HFFc6 (cell line): ENCODE measurements at regions not wholly inside any gene's neighbourhood (a gene's known extent, or its start where the extent isn't known, plus 50 kb on each side); places are given as distances from the start of the nearest gene placed in this dataset.
"Not testable (repeated sequence)": the region's sequence is repeated elsewhere in the genome, so short reads cannot be mapped to it uniquely, and the experiment has no call there.

Experiments
- DNase-seq: peaks from one replicate; pipeline ENCODE4 v3.0.0-alpha.2; 2018
- H3K27ac Mint-ChIP-seq: 2 replicates; pipeline ENCODE4 v1.8.0; 2020; ENCODE audit warnings: mild to moderate bottlenecking, mixed read lengths
- H3K27me3 Mint-ChIP-seq: 2 replicates; pipeline ENCODE4 v1.8.0; 2021; ENCODE audit warnings: mild to moderate bottlenecking, moderate library complexity, mixed read lengths; ENCODE audit not compliant: insufficient read depth
- H3K36me3 Mint-ChIP-seq: 2 replicates; pipeline ENCODE4 v1.8.0; 2021; ENCODE audit warnings: low read depth, mixed read lengths
- H3K4me1 Mint-ChIP-seq: 2 replicates; pipeline ENCODE4 v1.8.0; 2020; ENCODE audit warnings: low read depth, mixed read lengths
- H3K4me3 Mint-ChIP-seq: 2 replicates; pipeline ENCODE4 v1.8.0; 2020; ENCODE audit warnings: mild to moderate bottlenecking, moderate library complexity, mixed read lengths
- H3K9me3 Mint-ChIP-seq: 2 replicates; pipeline ENCODE4 v1.8.0; 2020; ENCODE audit warnings: mild to moderate bottlenecking, mixed read lengths
- TF ChIP-seq, protein P1 (sequence below): fragments of 200-600 bp; sonication (generic); IDR thresholded peaks from 2 replicates; pipeline ENCODE4 v1.5.0; 2021; ENCODE audit warnings: antibody characterized with exemption, mild to moderate bottlenecking

DNA sequence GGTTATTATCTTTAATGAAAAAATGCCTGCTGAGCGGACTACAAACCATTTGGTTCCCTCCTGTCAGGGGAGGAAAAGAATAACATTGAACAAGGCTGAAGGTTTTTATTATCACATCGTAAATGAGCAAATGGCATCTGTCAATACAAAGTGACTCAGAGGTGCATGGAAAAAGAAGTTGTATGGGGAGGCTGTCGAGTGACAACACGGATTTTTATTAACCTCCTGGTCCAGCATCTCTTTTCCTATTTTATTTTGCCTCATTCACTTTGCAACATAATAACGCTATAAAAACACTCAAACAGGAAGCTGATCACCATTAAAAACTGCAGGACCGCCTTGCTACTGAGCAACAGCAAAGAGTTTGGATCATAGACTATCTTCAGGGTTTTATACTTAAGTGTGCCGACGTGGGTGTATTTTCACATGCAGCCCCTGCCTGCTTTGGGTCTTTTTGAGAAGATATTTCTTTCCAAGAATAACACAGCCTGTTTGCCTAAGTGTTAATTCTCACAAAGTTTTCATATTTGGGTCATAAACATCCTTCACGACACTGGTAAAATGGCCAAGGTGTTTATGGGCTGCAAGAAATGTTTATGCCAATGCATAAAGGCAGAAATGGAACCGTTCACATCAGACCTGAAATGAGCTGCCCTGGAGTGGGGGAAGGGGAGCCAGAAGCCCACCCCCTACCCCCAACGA, 132.1 kb upstream of the SALL4 start:
- no peak for DNase-seq
- H3K27ac Mint-ChIP-seq: no peak overlapping the region

DNA sequence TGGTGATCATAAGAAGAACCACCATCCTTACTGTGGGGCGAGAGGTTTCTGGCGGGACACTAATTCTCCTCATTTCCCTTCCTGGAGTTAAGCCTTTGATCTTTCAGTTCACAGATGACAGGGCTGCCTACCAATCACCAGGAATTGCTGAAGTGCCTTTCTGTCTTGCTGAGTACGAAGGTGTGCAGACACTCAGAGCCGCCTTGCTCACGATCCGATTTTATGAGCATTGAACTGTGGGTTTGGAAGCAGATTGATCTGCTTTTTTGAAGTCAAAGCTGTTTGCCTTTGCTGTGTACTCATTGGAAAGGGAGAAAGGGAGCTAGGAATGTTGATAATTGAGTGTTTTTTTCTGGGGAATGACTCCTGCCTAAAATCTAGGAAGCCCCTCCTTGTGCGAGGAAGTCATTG, 129.1 kb upstream of the SALL4 start:
- Mint-ChIP-seq H3K4me3 (no peak overlapping the region), H3K27ac (no peak overlapping the region), H3K27me3 (peaks cover 3% of the 10 kb centered on the region)

More for the DNA sequence above, 132.1 kb upstream of the SALL4 start:
- Mint-ChIP-seq H3K27me3 (peaks cover 3% of the 10 kb centered on the region), H3K4me1 (peaks cover 35% of the 10 kb centered on the region), H3K9me3 (no peaks in the 10 kb centered on the region), H3K36me3 (no peaks in the 10 kb centered on the region), H3K4me3 (no peak overlapping the region)
- TF ChIP-seq, protein P1, sequence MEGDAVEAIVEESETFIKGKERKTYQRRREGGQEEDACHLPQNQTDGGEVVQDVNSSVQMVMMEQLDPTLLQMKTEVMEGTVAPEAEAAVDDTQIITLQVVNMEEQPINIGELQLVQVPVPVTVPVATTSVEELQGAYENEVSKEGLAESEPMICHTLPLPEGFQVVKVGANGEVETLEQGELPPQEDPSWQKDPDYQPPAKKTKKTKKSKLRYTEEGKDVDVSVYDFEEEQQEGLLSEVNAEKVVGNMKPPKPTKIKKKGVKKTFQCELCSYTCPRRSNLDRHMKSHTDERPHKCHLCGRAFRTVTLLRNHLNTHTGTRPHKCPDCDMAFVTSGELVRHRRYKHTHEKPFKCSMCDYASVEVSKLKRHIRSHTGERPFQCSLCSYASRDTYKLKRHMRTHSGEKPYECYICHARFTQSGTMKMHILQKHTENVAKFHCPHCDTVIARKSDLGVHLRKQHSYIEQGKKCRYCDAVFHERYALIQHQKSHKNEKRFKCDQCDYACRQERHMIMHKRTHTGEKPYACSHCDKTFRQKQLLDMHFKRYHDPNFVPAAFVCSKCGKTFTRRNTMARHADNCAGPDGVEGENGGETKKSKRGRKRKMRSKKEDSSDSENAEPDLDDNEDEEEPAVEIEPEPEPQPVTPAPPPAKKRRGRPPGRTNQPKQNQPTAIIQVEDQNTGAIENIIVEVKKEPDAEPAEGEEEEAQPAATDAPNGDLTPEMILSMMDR: no peak

DNA sequence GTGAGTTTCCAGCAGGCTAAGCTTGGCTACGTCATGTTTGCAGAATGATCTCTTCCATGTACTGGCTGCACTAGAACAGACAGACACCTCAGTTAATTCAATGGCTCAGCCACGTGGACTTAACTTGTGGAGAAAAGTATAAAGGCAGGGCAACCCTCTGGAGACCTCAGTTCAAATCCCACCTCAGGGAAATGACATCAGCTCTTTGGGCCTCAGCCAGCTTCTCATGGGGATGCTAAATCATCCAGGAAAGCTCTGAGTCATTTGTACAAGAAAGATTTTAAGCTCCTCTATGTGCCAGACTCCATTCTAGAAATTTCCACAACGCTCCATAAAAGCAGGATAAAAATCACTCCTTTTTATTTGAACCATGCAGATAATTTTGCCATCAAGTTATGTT, 128.5 kb upstream of the SALL4 start:
- H3K9me3 Mint-ChIP-seq: no peaks in the 10 kb centered on the region
- H3K4me3 Mint-ChIP-seq: no peak overlapping the region
- TF ChIP-seq, protein P1: no peak
- H3K4me1 Mint-ChIP-seq: peaks cover 24% of the 10 kb centered on the region
- H3K27ac Mint-ChIP-seq: no peak overlapping the region
- H3K27me3 Mint-ChIP-seq: peaks cover 3% of the 10 kb centered on the region
- no peaks in the 10 kb centered on the region for H3K36me3 Mint-ChIP-seq
- peak; percentile 40 for DNase-seq

More for the DNA sequence above, 129.1 kb upstream of the SALL4 start:
- H3K4me1 Mint-ChIP-seq: peaks cover 24% of the 10 kb centered on the region
- H3K9me3 Mint-ChIP-seq: no peaks in the 10 kb centered on the region
- H3K36me3 Mint-ChIP-seq: no peaks in the 10 kb centered on the region
- DNase-seq: no peak
- TF ChIP-seq, protein P1: no peak

DNA sequence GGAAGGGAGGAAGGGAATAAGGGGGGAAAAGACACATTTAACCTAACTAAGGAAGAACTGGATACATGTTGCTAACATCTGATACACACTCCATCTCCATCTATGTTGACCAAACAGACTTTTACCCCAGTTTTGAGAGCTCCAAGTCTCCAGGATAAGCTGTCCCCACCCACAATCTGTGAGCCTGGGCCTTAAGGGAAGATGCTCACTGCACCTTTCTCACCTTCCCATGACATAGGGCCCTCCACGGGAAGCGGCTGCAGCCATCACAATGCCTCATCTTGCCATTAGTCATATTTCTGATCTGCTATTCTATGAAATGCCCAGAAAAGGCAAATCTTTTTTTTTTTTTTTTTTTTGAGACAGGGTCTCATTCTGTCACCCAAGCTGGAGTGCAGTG, 126.6 kb upstream of the SALL4 start:
- TF ChIP-seq, protein P1: no peak
- Mint-ChIP-seq H3K27ac (no peak overlapping the region), H3K36me3 (no peaks in the 10 kb centered on the region), H3K4me1 (peaks cover 15% of the 10 kb centered on the region), H3K9me3 (no peaks in the 10 kb centered on the region), H3K27me3 (no peaks in the 10 kb centered on the region; the same call in 1 of the 2 replicates), H3K4me3 (no peak overlapping the region)
- no peak for DNase-seq

DNA sequence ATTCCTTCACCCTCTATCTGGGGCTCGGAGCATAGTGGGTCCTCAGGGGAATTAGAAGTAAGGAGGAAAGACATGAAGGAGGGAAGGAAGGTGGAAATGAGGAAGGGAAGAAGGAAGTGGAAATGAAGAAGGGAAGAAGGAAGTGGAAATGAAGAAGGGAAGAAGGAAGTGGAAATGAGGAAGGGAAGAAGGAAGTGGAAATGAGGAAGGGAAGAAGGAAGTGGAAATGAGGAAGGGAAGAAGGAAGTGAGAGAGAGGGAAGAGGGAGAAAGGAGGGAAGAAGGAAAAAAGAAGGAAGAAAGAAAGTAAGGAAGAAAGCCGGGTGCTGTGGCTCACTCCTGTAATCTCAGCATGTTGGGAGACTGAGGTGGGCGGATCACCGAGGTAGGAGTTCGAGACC, 125.6 kb upstream of the SALL4 start:
- H3K9me3 Mint-ChIP-seq, H3K27me3 Mint-ChIP-seq, H3K4me3 Mint-ChIP-seq, H3K36me3 Mint-ChIP-seq, DNase-seq, H3K27ac Mint-ChIP-seq: not testable (repeated sequence)
- H3K4me1 Mint-ChIP-seq: peaks cover 14% of the 10 kb centered on the region

DNA sequence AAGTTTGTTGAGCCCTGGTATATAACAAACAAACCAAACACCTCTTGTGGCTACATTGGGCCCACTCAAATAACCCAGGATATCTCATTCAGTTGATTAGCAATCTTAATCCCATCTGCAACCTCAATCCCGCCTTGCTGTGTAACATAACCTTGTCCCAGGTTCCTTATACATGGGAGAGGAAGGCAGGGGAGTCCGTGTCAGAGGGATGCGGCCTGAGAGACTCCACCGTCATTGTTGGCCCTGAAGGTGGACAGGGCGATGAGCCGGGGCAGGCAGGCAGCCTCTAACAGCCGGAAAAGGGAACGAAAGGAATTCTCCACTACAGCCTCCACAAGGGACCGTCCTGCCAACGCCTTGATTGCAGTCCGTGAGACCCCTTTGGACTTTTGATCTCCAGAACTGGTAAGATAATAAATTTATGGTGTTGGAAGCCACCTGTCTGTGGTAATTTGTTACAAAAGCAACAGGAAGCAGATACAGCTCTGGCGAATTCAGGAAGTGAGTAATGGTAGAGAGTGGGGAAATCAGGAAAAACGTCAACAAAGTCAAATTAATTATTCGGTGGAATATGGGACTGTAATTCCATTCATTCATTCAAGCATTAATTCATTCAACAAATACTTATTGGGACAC, 124.5 kb upstream of the SALL4 start:
- no peaks in the 10 kb centered on the region for H3K36me3 Mint-ChIP-seq

More for the DNA sequence above, 124.5 kb upstream of the SALL4 start:
- Mint-ChIP-seq H3K27ac (no peak overlapping the region), H3K9me3 (no peaks in the 10 kb centered on the region), H3K4me3 (no peak overlapping the region), H3K4me1 (peaks cover 14% of the 10 kb centered on the region), H3K27me3 (no peaks in the 10 kb centered on the region; the same call in 1 of the 2 replicates)
- TF ChIP-seq, protein P1: no peak
- DNase-seq: no peak
